ENCODE measurements at regions not wholly inside any gene's neighbourhood (a gene's known extent, or its start where the extent isn't known, plus 50 kb on each side); places are given as distances from the start of the nearest gene placed in this dataset.

- Histone ChIP-seq H3K4me3 (no peak overlapping the region), H3K27me3 (replicated peaks; ENCODE audit: insufficient read depth) (no peaks in the 10 kb centered on the region), H3K27ac (no peak overlapping the region), H3K36me3 (no peaks in the 10 kb centered on the region), H3K4me1 (replicated peaks) (no peaks in the 10 kb centered on the region), H3K9me3 (no peaks in the 10 kb centered on the region)
- intact Hi-C loops (cut with DNase I): no loop called here
- no peak for DNase-seq (ENCODE audit: low spot score)
- TF ChIP-seq POLR2A (IDR thresholded peaks at IDR 0.05): no peak
- no peak for TF ChIP-seq POLR2AphosphoS5 (IDR thresholded peaks at IDR 0.05)
- TF ChIP-seq CTCF (IDR thresholded peaks at IDR 0.05): no peak
These were observed 345.6 kb downstream of the SLC16A7 start for GRCh38 chr12:59941461-59941860.

GRCh38 chr12:59944177-59944576 is 348.3 kb downstream of the SLC16A7 start:
- Histone ChIP-seq H3K9me3 (no peaks in the 10 kb centered on the region), H3K4me3 (no peak overlapping the region), H3K4me1 (replicated peaks) (no peaks in the 10 kb centered on the region), H3K36me3 (no peaks in the 10 kb centered on the region), H3K27me3 (replicated peaks; ENCODE audit: insufficient read depth) (no peaks in the 10 kb centered on the region), H3K27ac (no peak overlapping the region)
- DNase-seq (ENCODE audit: low spot score): no peak
- intact Hi-C loops (cut with DNase I): no loop called here
- TF ChIP-seq POLR2AphosphoS5 (IDR thresholded peaks at IDR 0.05) (no peak), CTCF (IDR thresholded peaks at IDR 0.05) (no peak), POLR2A (IDR thresholded peaks at IDR 0.05) (no peak)

- Histone ChIP-seq H3K36me3 (no peaks in the 10 kb centered on the region), H3K4me1 (replicated peaks) (no peaks in the 10 kb centered on the region), H3K9me3 (no peaks in the 10 kb centered on the region), H3K27ac (no peak overlapping the region), H3K27me3 (replicated peaks; ENCODE audit: insufficient read depth) (no peaks in the 10 kb centered on the region), H3K4me3 (no peak overlapping the region)
- no peak for TF ChIP-seq POLR2A (IDR thresholded peaks at IDR 0.05)
- no peak for TF ChIP-seq POLR2AphosphoS5 (IDR thresholded peaks at IDR 0.05)
- TF ChIP-seq CTCF (IDR thresholded peaks at IDR 0.05): no peak
- 70% methylated on average over 2 of the region's 2 CpGs for whole genome bisulfite sequencing
- DNase-seq (ENCODE audit: low spot score): no peak
- intact Hi-C loops (cut with DNase I): no loop called here
These were observed 350.8 kb downstream of the SLC16A7 start for GRCh38 chr12:59946635-59947034.

GRCh38 chr12:59963546-59963945 is 367.7 kb downstream of the SLC16A7 start:
- intact Hi-C loops (cut with DNase I): no loop called here
- TF ChIP-seq CTCF (IDR thresholded peaks at IDR 0.05) (no peak), POLR2AphosphoS5 (IDR thresholded peaks at IDR 0.05) (no peak), POLR2A (IDR thresholded peaks at IDR 0.05) (no peak)
- Histone ChIP-seq H3K36me3 (no peaks in the 10 kb centered on the region), H3K4me1 (replicated peaks) (no peaks in the 10 kb centered on the region), H3K9me3 (no peaks in the 10 kb centered on the region), H3K4me3 (no peak overlapping the region), H3K27me3 (replicated peaks; ENCODE audit: insufficient read depth) (no peaks in the 10 kb centered on the region), H3K27ac (no peak overlapping the region)
- 61% methylated on average over 1 of the region's 1 CpG for WGBS
- DNase-seq (ENCODE audit: low spot score): no peak

GRCh38 chr12:59972905-59973304 is 377.1 kb downstream of the SLC16A7 start:
- intact Hi-C loops (cut with DNase I): no loop called here
- Histone ChIP-seq H3K4me3 (no peak overlapping the region), H3K27ac (no peak overlapping the region), H3K36me3 (no peaks in the 10 kb centered on the region), H3K27me3 (replicated peaks; ENCODE audit: insufficient read depth) (no peaks in the 10 kb centered on the region), H3K4me1 (replicated peaks) (no peaks in the 10 kb centered on the region), H3K9me3 (no peaks in the 10 kb centered on the region)
- WGBS: 42% methylated on average over 4 of the region's 4 CpGs
- TF ChIP-seq CTCF (IDR thresholded peaks at IDR 0.05) (no peak), POLR2A (IDR thresholded peaks at IDR 0.05) (no peak), POLR2AphosphoS5 (IDR thresholded peaks at IDR 0.05) (no peak)
- DNase-seq (ENCODE audit: low spot score): no peak

Measured in prostate gland (tissue), 2 donors.